HCT116 (cell line): ENCODE measurements at regions not wholly inside any gene's neighbourhood (a gene's known extent, or its start where the extent isn't known, plus 50 kb on each side); places are given as distances from the start of the nearest gene placed in this dataset.

ENCODE experiments used
- ATAC-seq: fragments of 200-7000 bp; cut with Tn5 transposase; 2 replicates; pipeline ENCODE4 v1.9.1; 2020; ENCODE audit warnings: mild to moderate bottlenecking, moderate library complexity
- BruUV-seq: library from RNA; stranded (reverse); fragments of 400-500 nt; replicated peaks from 2 replicates; lab custom pipeline; 2021; lab: Mats Ljungman, UMichigan
- CTCF ChIA-PET: fragments of 300-600 bp; sonication (Branson Sonifier 250); formaldehyde crosslinking; loops from one replicate; lab custom pipeline; 2021; ENCODE audit warnings: antibody characterized with exemption; lab: Charles Lee
- POLR2A ChIA-PET: fragments of 300-600, 350-600 bp; sonication (Branson Sonifier 250); formaldehyde crosslinking; loops from one replicate; lab custom pipeline; 2021; ENCODE audit warnings: antibody characterized with exemption; lab: Charles Lee
- RAD21 ChIA-PET, 2 experiments: fragments of 300-600 bp; sonication (Branson Sonifier 250); formaldehyde crosslinking; loops; one replicate each; lab custom pipeline; 2023; ENCODE audit warnings: low total read pairs in 2 of 2; ENCODE audit not compliant: uncharacterized antibody in 2 of 2, unreplicated experiment in 2 of 2, low non-redundant PET in 1 of 2; lab: Charles Lee
- DNase-seq: peaks from one replicate; pipeline ENCODE4 v3.0.0-alpha.2; 2010; ENCODE audit warnings: low read depth, low spot score
- H2AFZ ChIP-seq: fragments of 200-600 bp; shearing (Covaris generic), sonication (generic); 2 replicates; pipeline ENCODE4 v1.6.1; 2017; ENCODE audit warnings: low read depth, mixed run types, mixed read lengths, antibody characterized with exemption, low read length; ENCODE audit not compliant: poor library complexity, severe bottlenecking
- H3K27ac ChIP-seq: 2 replicates; pipeline ENCODE4 v1.5.1; 2012; ENCODE audit warnings: low read depth, low read length
- H3K27me3 ChIP-seq: fragments of 200-600 bp; sonication (generic); 2 replicates; pipeline ENCODE4 v1.6.1; 2016; ENCODE audit warnings: mixed run types, low read length, mixed read lengths; ENCODE audit not compliant: insufficient read depth
- H3K36me3 ChIP-seq, 2 experiments: fragments of 200-500 bp in 1 of 2; fragments of 200-600 bp in 1 of 2; sonication (Bioruptor generic) in 1 of 2; sonication (generic) in 1 of 2; 2 replicates each; pipeline versions ENCODE4 v1.5.1 to v1.6.1; 2014 to 2016; ENCODE audit warnings: low read length in 2 of 2, inconsistent platforms in 1 of 2, mixed read lengths in 1 of 2, mixed run types in 1 of 2; ENCODE audit not compliant: insufficient read depth in 2 of 2, control insufficient read depth in 1 of 2
- H3K4me1 ChIP-seq, 2 experiments: fragments of 200-600 bp in 1 of 2; sonication (generic) in 1 of 2; 2 replicates each; pipeline versions ENCODE4 v1.5.1 to v1.6.1; 2012 to 2017; ENCODE audit warnings: low read length in 2 of 2, inconsistent platforms in 1 of 2, mild to moderate bottlenecking in 1 of 2, mixed read lengths in 1 of 2, mixed run types in 1 of 2, moderate library complexity in 1 of 2; ENCODE audit not compliant: insufficient read depth in 2 of 2, control insufficient read depth in 1 of 2
- H3K4me2 ChIP-seq: fragments of 200-600 bp; sonication (generic); 2 replicates; pipeline ENCODE4 v1.6.1; 2017; ENCODE audit warnings: mixed run types, low read length, mixed read lengths
- H3K4me3 ChIP-seq, 2 experiments: fragments of 200-600 bp in 1 of 2; sonication (generic) in 1 of 2; replicated peaks in 1 of 2; 2 replicates each; pipeline ENCODE4 v1.5.1; 2011 to 2016; ENCODE audit warnings: low read length in 2 of 2, control low read depth in 1 of 2, low read depth in 1 of 2, mild to moderate bottlenecking in 1 of 2, mixed read lengths in 1 of 2, mixed run types in 1 of 2
- H3K79me2 ChIP-seq: fragments of 200-600 bp; sonication (generic); 2 replicates; pipeline ENCODE4 v1.6.1; 2017; ENCODE audit warnings: mild to moderate bottlenecking, mixed run types, low read length, moderate library complexity, mixed read lengths; ENCODE audit not compliant: insufficient read depth
- H3K9ac ChIP-seq: fragments of 200-600 bp; sonication (generic); 2 replicates; pipeline ENCODE4 v1.6.1; 2016; ENCODE audit warnings: low read length, mixed read lengths
- H3K9me2 ChIP-seq: fragments of 200-600 bp; sonication (generic), shearing (Covaris generic); 2 replicates; pipeline ENCODE4 v1.6.1; 2017; ENCODE audit warnings: mixed run types, mild to moderate bottlenecking, moderate library complexity; ENCODE audit not compliant: insufficient read depth
- H3K9me3 ChIP-seq, 2 experiments: fragments of 200-500 bp in 1 of 2; fragments of 200-600 bp in 1 of 2; sonication (Bioruptor generic) in 1 of 2; sonication (generic) in 1 of 2; 2 replicates each; pipeline ENCODE4 v1.6.1; 2014 to 2017; ENCODE audit warnings: low read length in 2 of 2, mixed read lengths in 2 of 2, inconsistent platforms in 1 of 2, low read depth in 1 of 2, mild to moderate bottlenecking in 1 of 2, mixed run types in 1 of 2, moderate library complexity in 1 of 2; ENCODE audit not compliant: control insufficient read depth in 1 of 2, insufficient read depth in 1 of 2
- H4K20me1 ChIP-seq: fragments of 200-600 bp; sonication (generic), shearing (Covaris generic); 2 replicates; pipeline ENCODE4 v1.6.1; 2017; ENCODE audit warnings: mixed run types, mild to moderate bottlenecking, moderate library complexity; ENCODE audit not compliant: insufficient read depth
- CBX3 ChIP-seq: IDR thresholded peaks from 2 replicates; pipeline ENCODE4 v1.6.1; 2012; ENCODE audit warnings: low read depth
- CTCF ChIP-seq, 3 experiments: fragments of 200-600 bp in 1 of 3; sonication (generic) in 1 of 3; IDR thresholded peaks in 2 of 3; conservative IDR thresholded peaks in 1 of 3; 2 replicates each; pipeline ENCODE4 v1.5.1; 2012 to 2017; ENCODE audit warnings: low read depth in 2 of 3, low read length in 2 of 3, antibody characterized with exemption in 1 of 3, borderline replicate concordance in 1 of 3, control low read depth in 1 of 3, mild to moderate bottlenecking in 1 of 3, mixed read lengths in 1 of 3, mixed run types in 1 of 3, moderate library complexity in 1 of 3; ENCODE audit not compliant: insufficient read depth in 1 of 3
- EGR1 ChIP-seq: IDR thresholded peaks from 2 replicates; pipeline ENCODE4 v1.6.1; 2012; ENCODE audit warnings: low read depth
- ELF1 ChIP-seq: IDR thresholded peaks from 2 replicates; pipeline ENCODE4 v1.6.1; 2012; ENCODE audit warnings: low read depth, borderline replicate concordance
- EZH2phosphoT487 ChIP-seq: fragments of 200-600 bp; IDR thresholded peaks from 2 replicates; pipeline ENCODE4 v1.6.1; 2018; ENCODE audit warnings: antibody characterized with exemption, borderline replicate concordance
- FOSL1 ChIP-seq: IDR thresholded peaks from 2 replicates; pipeline ENCODE4 v1.6.1; 2012; ENCODE audit warnings: low read depth
- MAX ChIP-seq: IDR thresholded peaks from 2 replicates; pipeline ENCODE4 v1.6.1; 2012
- RAD21 ChIP-seq: IDR thresholded peaks from 2 replicates; pipeline ENCODE4 v1.6.1; 2012; ENCODE audit warnings: low read depth, mild to moderate bottlenecking
- REST ChIP-seq: IDR thresholded peaks from 2 replicates; pipeline ENCODE4 v1.6.1; 2012; ENCODE audit warnings: low read depth
- SIN3A ChIP-seq: IDR thresholded peaks from 2 replicates; pipeline ENCODE4 v1.6.1; 2012; ENCODE audit warnings: low read depth
- SP1 ChIP-seq: IDR thresholded peaks from 2 replicates; pipeline ENCODE4 v1.6.1; 2012; ENCODE audit warnings: low read depth
- SRF ChIP-seq: IDR thresholded peaks from 2 replicates; pipeline ENCODE4 v1.6.1; 2012; ENCODE audit warnings: low read depth
- TCF7L2 ChIP-seq: IDR thresholded peaks from 2 replicates; pipeline ENCODE4 v1.7.0; 2011; ENCODE audit warnings: borderline replicate concordance, inconsistent platforms; ENCODE audit not compliant: insufficient read depth, insufficient read length; ENCODE audit errors: extremely low read depth
- YY1 ChIP-seq: IDR thresholded peaks from 2 replicates; pipeline ENCODE4 v1.6.1; 2011; ENCODE audit warnings: low read length, low read depth, moderate library complexity, mild to moderate bottlenecking; ENCODE audit not compliant: insufficient replicate concordance; ENCODE audit errors: extremely low read depth
- ZFX ChIP-seq: fragments of 450-650 bp; IDR thresholded peaks from 2 replicates; pipeline ENCODE4 v1.6.1; 2017
- ZNF274 ChIP-seq: fragments of 200-500 bp; sonication (Bioruptor generic); IDR thresholded peaks from 2 replicates; pipeline ENCODE4 v1.6.1; 2014; ENCODE audit warnings: mild to moderate bottlenecking, low read depth, low read length, inconsistent platforms
- intact Hi-C: fragments of 100-400 bp; cut with micrococcal nuclease; formaldehyde crosslinking; loops from 2 replicates; pipeline ENCODE4 v1.10.0; 2022

- POLR2A ChIA-PET, result no interaction called here
- RAD21 ChIA-PET, result no interaction called here
- no peak overlapping the region for H3K27ac ChIP-seq
- H2AFZ ChIP-seq, result peak overlapping the region; percentile 34
- H3K27me3 ChIP-seq, result no peaks in the 10 kb centered on the region
- no peaks in the 10 kb centered on the region for H3K79me2 ChIP-seq
- H3K4me2 ChIP-seq, result peak overlapping the region; percentile 23; the same call in 1 of the 2 replicates
- DNase-seq (no peak), ATAC-seq (no peak)
- no peaks in the 10 kb centered on the region for H3K9me3 ChIP-seq
- no peaks in the 10 kb centered on the region for H4K20me1 ChIP-seq
- no peaks in the 10 kb centered on the region for H3K36me3 ChIP-seq
- no peak overlapping the region for H3K9ac ChIP-seq
- peaks cover 27 to 30% of the 10 kb centered on the region in 2 experiments for H3K4me1 ChIP-seq
- no peak overlapping the region for H3K4me3 ChIP-seq
- intact Hi-C loops, result no loop called here
- no peaks in the 10 kb centered on the region for H3K9me2 ChIP-seq
- peak; percentile 20; the same call in 1 of the 2 replicates for TF ChIP-seq FOSL1
- TF ChIP-seq YY1, result no peak
- TF ChIP-seq SP1, result no peak
- no peak for TF ChIP-seq ELF1
- TF ChIP-seq CTCF (IDR thresholded peaks at IDR 0.05 in 2 of 3, conservative IDR thresholded peaks at IDR 0.05 in 1 of 3; ENCODE audit: borderline replicate concordance in 1 of 3, insufficient read depth in 1 of 3, low read depth in 2 of 3, low read length in 2 of 3), result no peak
- BruUV-seq, result no TSS peak
- CTCF ChIA-PET, result no interaction called here
Observed at GRCh38 chr2:58638256-58638805, 397.2 kb upstream of the FANCL start.

- Histone ChIP-seq H3K36me3 (no peaks in the 10 kb centered on the region), H3K9me2 (no peaks in the 10 kb centered on the region), H3K9ac (no peak overlapping the region)
- TF ChIP-seq SP1 (no peak), ZFX (no peak), MAX (no peak), ZNF274 (no peak), EGR1 (no peak), EZH2phosphoT487 (no peak), RAD21 (no peak), SIN3A (no peak), REST (no peak), TCF7L2 (no peak), SRF (no peak), CBX3 (no peak), FOSL1 (no peak)
- TF ChIP-seq, all 23 proteins: peak for 0
- H3K4me3 ChIP-seq, result no peak overlapping the region
- no peaks in the 10 kb centered on the region for H3K79me2 ChIP-seq
- POLR2A ChIA-PET, result no interaction called here
- CTCF ChIA-PET, result no interaction called here
- no peaks in the 10 kb centered on the region for H4K20me1 ChIP-seq
- no peaks in the 10 kb centered on the region for H3K27me3 ChIP-seq
- H3K9me3 ChIP-seq, result no peaks in the 10 kb centered on the region
- RAD21 ChIA-PET, result no interaction called here
- H2AFZ ChIP-seq, result no peak overlapping the region
- ATAC-seq (no peak), DNase-seq (no peak)
- BruUV-seq, result no TSS peak
- no peak overlapping the region for H3K27ac ChIP-seq
- H3K4me2 ChIP-seq, result no peak overlapping the region
- intact Hi-C loops, result no loop called here
- H3K4me1 ChIP-seq, result peaks cover 36 to 37% of the 10 kb centered on the region in 2 experiments
Observed at GRCh38 chr2:58636872-58637271, 395.7 kb upstream of the FANCL start.
